ENCODE measurements at regions not wholly inside any gene's neighbourhood (a gene's known extent, or its start where the extent isn't known, plus 50 kb on each side); places are given as distances from the start of the nearest gene placed in this dataset.
"Not testable (repeated sequence)": the region's sequence is repeated elsewhere in the genome, so short reads cannot be mapped to it uniquely, and the experiment has no call there.

GRCh38 chr4:104044369-104044768 is 324.6 kb upstream of the TACR3 start:
- Histone ChIP-seq H3K4me3 (ENCODE audit: low read depth in 1 of 2, low read length in 2 of 2) (no peak overlapping the region), H3K36me3 (ENCODE audit: control insufficient read depth in 1 of 2, insufficient read depth in 2 of 2, low read length in 2 of 2) (no peaks in the 10 kb centered on the region), H3K27me3 (ENCODE audit: low read depth, low read length) (no peaks in the 10 kb centered on the region), H3K9me3 (ENCODE audit: control insufficient read depth in 1 of 2, low read length in 2 of 2) (no peaks in the 10 kb centered on the region), H3K27ac (ENCODE audit: low read length) (no peak overlapping the region), H3K4me1 (ENCODE audit: control insufficient read depth in 1 of 2, insufficient read depth in 2 of 2, low read length in 2 of 2) (no peaks in the 10 kb centered on the region)

GRCh38 chr4:104032896-104033295 is 313.1 kb upstream of the TACR3 start:
- Histone ChIP-seq H3K9me3 (ENCODE audit: control insufficient read depth in 1 of 2, low read length in 2 of 2) (no peaks in the 10 kb centered on the region), H3K27me3 (ENCODE audit: low read depth, low read length) (no peaks in the 10 kb centered on the region), H3K4me3 (ENCODE audit: low read depth in 1 of 2, low read length in 2 of 2) (no peak overlapping the region), H3K4me1 (ENCODE audit: control insufficient read depth in 1 of 2, insufficient read depth in 2 of 2, low read length in 2 of 2) (no peaks in the 10 kb centered on the region), H3K27ac (ENCODE audit: low read length) (no peak overlapping the region), H3K36me3 (ENCODE audit: control insufficient read depth in 1 of 2, insufficient read depth in 2 of 2, low read length in 2 of 2) (no peaks in the 10 kb centered on the region)

GRCh38 chr4:104025251-104025650 is 305.5 kb upstream of the TACR3 start:
- Histone ChIP-seq H3K27me3 (ENCODE audit: low read depth, low read length) (no peaks in the 10 kb centered on the region), H3K9me3 (ENCODE audit: control insufficient read depth in 1 of 2, low read length in 2 of 2) (no peaks in the 10 kb centered on the region), H3K36me3 (ENCODE audit: control insufficient read depth in 1 of 2, insufficient read depth in 2 of 2, low read length in 2 of 2) (no peaks in the 10 kb centered on the region), H3K4me3 (ENCODE audit: low read depth in 1 of 2, low read length in 2 of 2) (no peak overlapping the region), H3K4me1 (ENCODE audit: control insufficient read depth in 1 of 2, insufficient read depth in 2 of 2, low read length in 2 of 2) (no peaks in the 10 kb centered on the region), H3K27ac (ENCODE audit: low read length) (no peak overlapping the region)

- H3K4me3 ChIP-seq (ENCODE audit: low read depth in 1 of 2, low read length in 2 of 2): no peak overlapping the region
- H3K36me3 ChIP-seq (ENCODE audit: control insufficient read depth in 1 of 2, insufficient read depth in 2 of 2, low read length in 2 of 2): no peaks in the 10 kb centered on the region
- no peak overlapping the region for H3K27ac ChIP-seq (ENCODE audit: low read length)
- H3K4me1 ChIP-seq (ENCODE audit: control insufficient read depth in 1 of 2, insufficient read depth in 2 of 2, low read length in 2 of 2): no peaks in the 10 kb centered on the region
- no peaks in the 10 kb centered on the region for H3K9me3 ChIP-seq (ENCODE audit: control insufficient read depth in 1 of 2, low read length in 2 of 2)
- no peaks in the 10 kb centered on the region for H3K27me3 ChIP-seq (ENCODE audit: low read depth, low read length)
These were observed 303.0 kb upstream of the TACR3 start for GRCh38 chr4:104022831-104023230.

- Histone ChIP-seq H3K9me3 (ENCODE audit: control insufficient read depth in 1 of 2, low read length in 2 of 2) (no peaks in the 10 kb centered on the region), H3K4me1 (ENCODE audit: control insufficient read depth in 1 of 2, insufficient read depth in 2 of 2, low read length in 2 of 2) (no peaks in the 10 kb centered on the region), H3K36me3 (ENCODE audit: control insufficient read depth in 1 of 2, insufficient read depth in 2 of 2, low read length in 2 of 2) (no peaks in the 10 kb centered on the region), H3K27me3 (ENCODE audit: low read depth, low read length) (no peaks in the 10 kb centered on the region), H3K27ac (ENCODE audit: low read length) (no peak overlapping the region), H3K4me3 (ENCODE audit: low read depth in 1 of 2, low read length in 2 of 2) (no peak overlapping the region)
These were observed 302.4 kb upstream of the TACR3 start for GRCh38 chr4:104022226-104022625.

DNA sequence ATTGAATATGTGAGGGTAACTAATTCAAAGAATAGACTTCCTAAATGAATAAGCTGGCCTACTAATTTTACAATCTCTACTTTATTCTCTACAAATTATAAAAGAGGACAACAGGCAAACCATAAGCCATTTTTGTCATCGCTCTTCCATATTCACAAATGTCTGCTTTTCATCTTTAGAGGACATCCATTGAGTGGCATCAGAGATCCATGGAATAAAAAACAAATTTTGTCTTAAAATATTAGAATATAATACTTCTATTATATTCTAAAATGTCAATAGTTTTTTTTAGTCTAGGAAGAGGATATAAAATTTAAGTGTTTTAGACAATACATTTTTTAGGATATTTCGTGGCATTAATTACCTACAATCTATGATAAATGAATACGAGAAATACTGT is 300.9 kb upstream of the TACR3 start:
- H3K4me1 ChIP-seq (ENCODE audit: control insufficient read depth in 1 of 2, insufficient read depth in 2 of 2, low read length in 2 of 2): no peaks in the 10 kb centered on the region
- H3K27me3 ChIP-seq (ENCODE audit: low read depth, low read length): no peaks in the 10 kb centered on the region
- H3K4me3 ChIP-seq (ENCODE audit: low read depth in 1 of 2, low read length in 2 of 2): no peak overlapping the region
- no peaks in the 10 kb centered on the region for H3K9me3 ChIP-seq (ENCODE audit: control insufficient read depth in 1 of 2, low read length in 2 of 2)
- no peak overlapping the region for H3K27ac ChIP-seq (ENCODE audit: low read length)
- no peaks in the 10 kb centered on the region for H3K36me3 ChIP-seq (ENCODE audit: control insufficient read depth in 1 of 2, insufficient read depth in 2 of 2, low read length in 2 of 2)

DNA sequence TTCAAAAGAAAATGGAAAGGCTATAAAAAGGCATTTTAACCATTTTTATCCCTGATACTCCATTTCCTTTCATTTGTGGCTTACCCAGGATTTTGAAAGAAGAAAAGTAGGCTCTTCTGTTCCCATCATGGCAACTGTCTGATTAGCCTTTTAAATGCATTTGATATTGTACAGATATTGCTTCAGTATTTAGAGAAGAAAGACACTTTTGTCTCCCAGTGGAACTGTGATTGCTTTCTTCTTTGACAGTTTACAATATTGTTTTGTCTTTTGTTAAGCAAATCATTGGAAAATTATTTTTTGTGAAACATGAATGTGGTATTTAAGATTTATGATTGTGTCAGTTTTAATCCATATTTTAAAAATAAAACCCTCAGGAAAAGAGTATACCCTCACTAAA is 297.4 kb upstream of the TACR3 start:
- Histone ChIP-seq H3K36me3 (ENCODE audit: control insufficient read depth in 1 of 2, insufficient read depth in 2 of 2, low read length in 2 of 2) (no peaks in the 10 kb centered on the region), H3K27ac (ENCODE audit: low read length) (no peak overlapping the region), H3K27me3 (ENCODE audit: low read depth, low read length) (no peaks in the 10 kb centered on the region), H3K9me3 (ENCODE audit: control insufficient read depth in 1 of 2, low read length in 2 of 2) (no peaks in the 10 kb centered on the region), H3K4me3 (ENCODE audit: low read depth in 1 of 2, low read length in 2 of 2) (no peak overlapping the region), H3K4me1 (ENCODE audit: control insufficient read depth in 1 of 2, insufficient read depth in 2 of 2, low read length in 2 of 2) (no peaks in the 10 kb centered on the region)

DNA sequence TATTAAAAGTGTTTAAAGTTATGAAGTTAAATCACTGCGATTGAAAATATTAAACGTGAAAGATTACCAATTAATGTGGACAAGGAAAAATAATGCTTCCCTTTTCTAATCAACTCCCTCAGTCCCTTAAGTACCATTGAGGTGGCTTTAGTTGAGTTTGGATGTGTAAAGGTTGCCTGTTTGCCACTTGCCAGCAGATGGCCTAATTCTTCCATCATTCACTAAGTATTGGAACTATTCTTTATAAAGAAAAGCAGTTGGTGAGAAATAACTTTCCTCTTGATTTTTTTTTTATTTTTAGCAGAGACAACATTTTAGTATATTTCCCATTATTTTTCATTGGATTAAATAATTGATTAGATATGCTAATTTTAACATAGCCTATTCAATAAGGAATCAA is 295.9 kb upstream of the TACR3 start:
- Histone ChIP-seq H3K9me3 (ENCODE audit: control insufficient read depth in 1 of 2, low read length in 2 of 2) (no peaks in the 10 kb centered on the region), H3K27me3 (ENCODE audit: low read depth, low read length) (no peaks in the 10 kb centered on the region), H3K36me3 (ENCODE audit: control insufficient read depth in 1 of 2, insufficient read depth in 2 of 2, low read length in 2 of 2) (no peaks in the 10 kb centered on the region), H3K4me1 (ENCODE audit: control insufficient read depth in 1 of 2, insufficient read depth in 2 of 2, low read length in 2 of 2) (no peaks in the 10 kb centered on the region), H3K27ac (ENCODE audit: low read length) (no peak overlapping the region), H3K4me3 (ENCODE audit: low read depth in 1 of 2, low read length in 2 of 2) (no peak overlapping the region)

DNA sequence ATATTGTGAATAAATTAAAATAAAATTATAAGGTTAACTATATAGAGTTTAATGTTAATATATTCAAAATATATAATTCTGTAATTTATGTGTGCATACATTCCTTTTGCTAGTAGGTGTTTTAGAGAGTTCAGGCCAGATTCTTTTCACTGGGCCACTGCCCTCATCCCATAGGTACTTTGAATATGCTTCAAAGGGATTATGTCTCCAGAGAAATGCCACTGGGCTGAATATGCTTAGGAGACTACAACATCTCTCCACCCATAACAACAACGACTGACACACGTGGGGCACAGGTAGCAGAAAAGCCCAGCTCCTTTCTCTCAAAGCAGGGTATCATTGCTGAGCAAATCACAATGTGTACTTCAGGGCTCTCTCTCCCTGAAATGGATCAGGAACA is 290.9 kb upstream of the TACR3 start:
- no peaks in the 10 kb centered on the region for H3K4me1 ChIP-seq (ENCODE audit: control insufficient read depth in 1 of 2, insufficient read depth in 2 of 2, low read length in 2 of 2)
- H3K4me3 ChIP-seq (ENCODE audit: low read depth in 1 of 2, low read length in 2 of 2): no peak overlapping the region
- no peaks in the 10 kb centered on the region for H3K27me3 ChIP-seq (ENCODE audit: low read depth, low read length)
- H3K36me3 ChIP-seq (ENCODE audit: control insufficient read depth in 1 of 2, insufficient read depth in 2 of 2, low read length in 2 of 2): no peaks in the 10 kb centered on the region
- H3K9me3 ChIP-seq (ENCODE audit: control insufficient read depth in 1 of 2, low read length in 2 of 2): no peaks in the 10 kb centered on the region
- no peak overlapping the region for H3K27ac ChIP-seq (ENCODE audit: low read length)

DNA sequence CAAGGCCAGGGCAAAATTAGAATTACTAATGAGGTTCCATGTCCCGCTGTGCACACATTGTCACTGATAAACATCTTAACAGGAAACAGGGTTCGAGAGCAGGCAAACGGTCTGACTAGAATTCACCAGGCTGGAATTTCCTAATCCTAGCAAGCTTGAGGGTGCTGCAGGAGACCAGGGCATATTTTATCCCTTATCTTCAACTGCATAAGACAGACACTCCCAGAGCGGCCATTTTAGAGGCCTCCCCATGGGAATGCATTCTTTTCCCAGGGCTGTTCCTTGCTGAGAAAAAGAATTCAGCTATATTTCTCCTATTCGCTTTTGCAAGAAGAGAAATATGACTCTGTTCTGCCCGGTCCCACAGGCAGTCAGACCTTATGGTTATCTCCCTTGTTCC is 282.5 kb upstream of the TACR3 start:
- not testable (repeated sequence) for H3K27ac ChIP-seq (ENCODE audit: low read length); H3K27me3 ChIP-seq (ENCODE audit: low read depth, low read length); H3K36me3 ChIP-seq (ENCODE audit: control insufficient read depth in 1 of 2, insufficient read depth in 2 of 2, low read length in 2 of 2); H3K9me3 ChIP-seq (ENCODE audit: control insufficient read depth in 1 of 2, low read length in 2 of 2); H3K4me3 ChIP-seq (ENCODE audit: low read depth in 1 of 2, low read length in 2 of 2); H3K4me1 ChIP-seq (ENCODE audit: control insufficient read depth in 1 of 2, insufficient read depth in 2 of 2, low read length in 2 of 2)

DNA sequence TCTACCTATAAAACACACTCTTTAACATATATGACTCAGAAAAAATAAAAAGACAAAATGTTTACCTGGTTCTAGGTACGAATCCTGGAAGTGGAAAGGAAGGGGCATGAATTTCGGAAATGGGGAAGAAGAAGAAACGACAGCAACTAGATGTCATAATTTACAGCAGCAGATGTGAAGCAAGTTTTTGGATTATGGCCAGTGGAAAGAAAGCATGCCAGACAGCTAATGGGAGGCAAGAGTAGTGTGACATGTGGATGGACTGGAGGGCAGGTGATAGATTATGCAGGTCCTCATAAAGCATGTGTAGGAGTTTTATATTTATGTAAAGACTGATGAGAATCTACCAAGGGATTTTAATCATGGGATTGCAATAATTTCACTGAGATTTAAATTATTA is 279.0 kb upstream of the TACR3 start:
- H3K4me3 ChIP-seq (ENCODE audit: low read depth in 1 of 2, low read length in 2 of 2): no peak overlapping the region
- H3K27ac ChIP-seq (ENCODE audit: low read length): no peak overlapping the region
- H3K4me1 ChIP-seq (ENCODE audit: control insufficient read depth in 1 of 2, insufficient read depth in 2 of 2, low read length in 2 of 2): no peaks in the 10 kb centered on the region
- H3K36me3 ChIP-seq (ENCODE audit: control insufficient read depth in 1 of 2, insufficient read depth in 2 of 2, low read length in 2 of 2): no peaks in the 10 kb centered on the region
- H3K9me3 ChIP-seq (ENCODE audit: control insufficient read depth in 1 of 2, low read length in 2 of 2): peaks cover 0 to 4% of the 10 kb centered on the region in 2 donors
- no peaks in the 10 kb centered on the region for H3K27me3 ChIP-seq (ENCODE audit: low read depth, low read length)

DNA sequence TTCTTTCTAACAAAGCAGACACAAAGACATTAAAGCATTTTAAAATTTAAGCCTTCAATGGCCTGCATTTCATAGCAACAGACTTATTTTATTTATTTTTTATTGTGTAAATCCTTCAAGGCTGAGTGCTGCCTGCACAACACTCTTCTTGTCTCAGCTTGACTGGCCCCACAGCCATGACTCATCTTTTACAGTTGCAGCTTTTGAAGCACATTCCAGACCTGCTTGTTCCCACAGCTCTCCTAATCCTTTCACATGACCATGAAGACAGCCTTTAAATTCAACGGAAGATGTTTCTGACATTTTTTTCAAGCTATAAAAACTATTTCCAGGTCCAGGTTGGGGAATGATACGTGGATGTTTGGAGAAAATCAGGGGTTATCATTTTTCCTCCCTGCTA is 276.9 kb upstream of the TACR3 start:
- H3K4me1 ChIP-seq (ENCODE audit: control insufficient read depth in 1 of 2, insufficient read depth in 2 of 2, low read length in 2 of 2): no peaks in the 10 kb centered on the region
- no peak overlapping the region for H3K4me3 ChIP-seq (ENCODE audit: low read depth in 1 of 2, low read length in 2 of 2)
- H3K36me3 ChIP-seq (ENCODE audit: control insufficient read depth in 1 of 2, insufficient read depth in 2 of 2, low read length in 2 of 2): no peaks in the 10 kb centered on the region
- no peak overlapping the region for H3K27ac ChIP-seq (ENCODE audit: low read length)
- H3K9me3 ChIP-seq (ENCODE audit: control insufficient read depth in 1 of 2, low read length in 2 of 2): peaks cover 4 to 5% of the 10 kb centered on the region in 2 donors
- no peaks in the 10 kb centered on the region for H3K27me3 ChIP-seq (ENCODE audit: low read depth, low read length)

Data from muscle layer of duodenum (tissue), 2 donors.